ENCODE measurements at regions not wholly inside any gene's neighbourhood (a gene's known extent, or its start where the extent isn't known, plus 50 kb on each side); places are given as distances from the start of the nearest gene placed in this dataset.
"Not testable (repeated sequence)": the region's sequence is repeated elsewhere in the genome, so short reads cannot be mapped to it uniquely, and the experiment has no call there.

GRCh38 chr1:73676186-73676585, 521.8 kb downstream of the LRRIQ3 start:
- no peak overlapping the region for H2AFZ ChIP-seq
- no peaks in the 10 kb centered on the region for H3K79me2 ChIP-seq (ENCODE audit: insufficient read depth)
- H3F3A ChIP-seq (ENCODE audit: insufficient read depth): no peaks in the 10 kb centered on the region
- no peak overlapping the region for H3K9ac ChIP-seq
- H3K4me2 ChIP-seq (ENCODE audit: unreplicated experiment): no peak overlapping the region
- no peaks in the 10 kb centered on the region for H3K9me2 ChIP-seq (ENCODE audit: insufficient read depth)
- H4K20me1 ChIP-seq (ENCODE audit: insufficient read depth): no peaks in the 10 kb centered on the region
- H3K27ac ChIP-seq: no peak overlapping the region
- in situ Hi-C loops (cut with MboI): no loop called here
- no peaks in the 10 kb centered on the region for H3K4me1 ChIP-seq (ENCODE audit: insufficient read depth)
- no peaks in the 10 kb centered on the region for H3K36me3 ChIP-seq (ENCODE audit: low read depth)
- no peaks in the 10 kb centered on the region for H3K9me3 ChIP-seq (ENCODE audit: low read depth)
- no peak for DNase-seq
- no peak for TF ChIP-seq EZH2phosphoT487 (IDR thresholded peaks at IDR 0.05; ENCODE audit: insufficient read depth, low read depth)
- no peak for TF ChIP-seq EZH2 (IDR thresholded peaks at IDR 0.05; ENCODE audit: insufficient read depth, poor library complexity, severe bottlenecking)
- no peak overlapping the region for H3K4me3 ChIP-seq
- H3K27me3 ChIP-seq (replicated peaks; ENCODE audit: insufficient read depth): no peaks in the 10 kb centered on the region
- 16 to 26% methylated on average over 3 of the region's 3 CpGs for WGBS, 2 experiments (ENCODE audit: low coverage in 1 of 2, low lambda C conversion rate in 2 of 2, missing lambda C conversion rate in 2 of 2)

- peak; percentile 43 for DNase-seq
- Histone ChIP-seq H2AFZ (peak overlapping the region; percentile 43; the same call in 1 of the 2 replicates), H3K36me3 (ENCODE audit: low read depth) (no peaks in the 10 kb centered on the region), H3K79me2 (ENCODE audit: insufficient read depth) (no peaks in the 10 kb centered on the region), H3K4me1 (ENCODE audit: insufficient read depth) (no peaks in the 10 kb centered on the region), H3F3A (ENCODE audit: insufficient read depth) (no peaks in the 10 kb centered on the region), H3K9me3 (ENCODE audit: low read depth) (no peaks in the 10 kb centered on the region), H3K4me2 (ENCODE audit: unreplicated experiment) (no peak overlapping the region), H3K27me3 (replicated peaks; ENCODE audit: insufficient read depth) (no peaks in the 10 kb centered on the region), H3K4me3 (no peak overlapping the region), H3K9me2 (ENCODE audit: insufficient read depth) (no peaks in the 10 kb centered on the region), H3K27ac (no peak overlapping the region), H4K20me1 (ENCODE audit: insufficient read depth) (no peaks in the 10 kb centered on the region), H3K9ac (no peak overlapping the region; the same call in 1 of the 2 replicates)
- WGBS, 2 experiments (ENCODE audit: low coverage in 1 of 2, low lambda C conversion rate in 2 of 2, missing lambda C conversion rate in 2 of 2): 3 to 4% methylated on average over 2 of the region's 2 CpGs
- TF ChIP-seq EZH2 (IDR thresholded peaks at IDR 0.05; ENCODE audit: insufficient read depth, poor library complexity, severe bottlenecking): no peak
- no peak for TF ChIP-seq EZH2phosphoT487 (IDR thresholded peaks at IDR 0.05; ENCODE audit: insufficient read depth, low read depth)
- in situ Hi-C loops (cut with MboI): no loop called here
These were observed 522.9 kb downstream of the LRRIQ3 start for GRCh38 chr1:73674945-73675561.

GRCh38 chr1:73673971-73674370, 524.0 kb downstream of the LRRIQ3 start:
- TF ChIP-seq EZH2 (IDR thresholded peaks at IDR 0.05; ENCODE audit: insufficient read depth, poor library complexity, severe bottlenecking) (no peak), EZH2phosphoT487 (IDR thresholded peaks at IDR 0.05; ENCODE audit: insufficient read depth, low read depth) (no peak)
- Histone ChIP-seq H2AFZ (no peak overlapping the region; the same call in 1 of the 2 replicates), H3K4me1 (ENCODE audit: insufficient read depth) (no peaks in the 10 kb centered on the region), H3K4me2 (ENCODE audit: unreplicated experiment) (no peak overlapping the region), H3K9ac (no peak overlapping the region), H3K36me3 (ENCODE audit: low read depth) (no peaks in the 10 kb centered on the region), H3K27me3 (replicated peaks; ENCODE audit: insufficient read depth) (no peaks in the 10 kb centered on the region), H3K27ac (no peak overlapping the region), H3K79me2 (ENCODE audit: insufficient read depth) (no peaks in the 10 kb centered on the region), H3K9me2 (ENCODE audit: insufficient read depth) (no peaks in the 10 kb centered on the region), H3K9me3 (ENCODE audit: low read depth) (no peaks in the 10 kb centered on the region), H4K20me1 (ENCODE audit: insufficient read depth) (no peaks in the 10 kb centered on the region), H3F3A (ENCODE audit: insufficient read depth) (no peaks in the 10 kb centered on the region), H3K4me3 (no peak overlapping the region)
- WGBS, 2 experiments (ENCODE audit: low coverage in 1 of 2, low lambda C conversion rate in 2 of 2, missing lambda C conversion rate in 2 of 2): 63 to 67% methylated on average over 1 of the region's 1 CpG
- DNase-seq: no peak
- in situ Hi-C loops (cut with MboI): no loop called here

- Histone ChIP-seq H3K36me3 (ENCODE audit: low read depth) (no peaks in the 10 kb centered on the region), H2AFZ (no peak overlapping the region), H3K27me3 (replicated peaks; ENCODE audit: insufficient read depth) (no peaks in the 10 kb centered on the region), H4K20me1 (ENCODE audit: insufficient read depth) (no peaks in the 10 kb centered on the region), H3K4me1 (ENCODE audit: insufficient read depth) (no peaks in the 10 kb centered on the region), H3K9ac (no peak overlapping the region), H3K4me2 (ENCODE audit: unreplicated experiment) (no peak overlapping the region), H3K27ac (no peak overlapping the region), H3K4me3 (no peak overlapping the region), H3F3A (ENCODE audit: insufficient read depth) (no peaks in the 10 kb centered on the region), H3K79me2 (ENCODE audit: insufficient read depth) (no peaks in the 10 kb centered on the region), H3K9me2 (ENCODE audit: insufficient read depth) (no peaks in the 10 kb centered on the region), H3K9me3 (ENCODE audit: low read depth) (no peaks in the 10 kb centered on the region)
- no peak for DNase-seq
- in situ Hi-C loops (cut with MboI): no loop called here
- TF ChIP-seq EZH2 (IDR thresholded peaks at IDR 0.05; ENCODE audit: insufficient read depth, poor library complexity, severe bottlenecking): no peak
- no peak for TF ChIP-seq EZH2phosphoT487 (IDR thresholded peaks at IDR 0.05; ENCODE audit: insufficient read depth, low read depth)
- WGBS, 2 experiments (ENCODE audit: low coverage in 1 of 2, low lambda C conversion rate in 2 of 2, missing lambda C conversion rate in 2 of 2): 2 to 7% methylated on average over 1 of the region's 1 CpG
These were observed 526.4 kb downstream of the LRRIQ3 start for GRCh38 chr1:73671530-73671929.

- H3K9me3 ChIP-seq (ENCODE audit: low read depth); H3K4me2 ChIP-seq (ENCODE audit: unreplicated experiment); H3K27me3 ChIP-seq (replicated peaks; ENCODE audit: insufficient read depth); H3K36me3 ChIP-seq (ENCODE audit: low read depth); H3F3A ChIP-seq (ENCODE audit: insufficient read depth); H4K20me1 ChIP-seq (ENCODE audit: insufficient read depth); in situ Hi-C loops (cut with MboI); H3K4me3 ChIP-seq; DNase-seq; H3K27ac ChIP-seq; H2AFZ ChIP-seq; H3K79me2 ChIP-seq (ENCODE audit: insufficient read depth); H3K9ac ChIP-seq; H3K4me1 ChIP-seq (ENCODE audit: insufficient read depth); H3K9me2 ChIP-seq (ENCODE audit: insufficient read depth): not testable (repeated sequence)
- 19 to 21% methylated on average over 4 of the region's 4 CpGs for WGBS, 2 experiments (ENCODE audit: low coverage in 1 of 2, low lambda C conversion rate in 2 of 2, missing lambda C conversion rate in 2 of 2)
These were observed 530.0 kb downstream of the LRRIQ3 start for GRCh38 chr1:73667959-73668358.
